IMR-90 (cell line): ENCODE measurements at regions not wholly inside any gene's neighbourhood (a gene's known extent, or its start where the extent isn't known, plus 50 kb on each side); places are given as distances from the start of the nearest gene placed in this dataset.

Source experiments
- ATAC-seq: fragments of 200-7000 bp; cut with Tn5 transposase; 2 replicates; pipeline ENCODE4 v1.9.1; 2020; ENCODE audit warnings: low read depth, mild to moderate bottlenecking, moderate library complexity
- BruUV-seq: library from RNA; stranded (reverse); fragments of 400-500 nt; replicated peaks from 2 replicates; lab custom pipeline; 2021; lab: Mats Ljungman, UMichigan
- CTCF ChIA-PET: fragments of 300-600 bp; formaldehyde crosslinking; extraction: SDS; loops from one replicate; lab custom pipeline; 2021; ENCODE audit warnings: antibody characterized with exemption; lab: Yijun Ruan, JAX
- POLR2A ChIA-PET: fragments of 300-600 bp; sonication (Branson Sonifier 250); formaldehyde crosslinking; loops from one replicate; lab custom pipeline; 2022; ENCODE audit warnings: antibody characterized with exemption; ENCODE audit not compliant: unreplicated experiment; lab: Charles Lee
- DNase-seq: peaks from one replicate; pipeline ENCODE4 v3.0.0; 2013
- H2AFZ ChIP-seq: replicated peaks from 2 replicates; pipeline ENCODE3; 2013; ENCODE audit warnings: low read length, mild to moderate bottlenecking; ENCODE audit not compliant: poor library complexity
- H2AK5ac ChIP-seq: 2 replicates; pipeline ENCODE4 v1.6.1; 2013; ENCODE audit warnings: low read depth, low read length, inconsistent platforms
- H2AK9ac ChIP-seq: replicated peaks from 2 replicates; pipeline ENCODE3; 2013; ENCODE audit warnings: mild to moderate bottlenecking, low read depth, low read length, moderate library complexity; ENCODE audit not compliant: poor library complexity
- H2BK120ac ChIP-seq: 2 replicates; pipeline ENCODE4 v1.6.1; 2013; ENCODE audit warnings: low read depth, low read length, inconsistent platforms
- H2BK15ac ChIP-seq: 3 replicates; pipeline ENCODE4 v1.6.1; 2013; ENCODE audit warnings: low read depth, low read length, inconsistent platforms
- H2BK20ac ChIP-seq: 2 replicates; pipeline ENCODE4 v1.6.1; 2013; ENCODE audit warnings: low read depth, mild to moderate bottlenecking, inconsistent platforms, low read length, moderate library complexity
- H2BK5ac ChIP-seq: 2 replicates; pipeline ENCODE4 v1.6.1; 2013; ENCODE audit warnings: mild to moderate bottlenecking, low read depth, low read length, inconsistent platforms; ENCODE audit not compliant: poor library complexity, severe bottlenecking
- H3K14ac ChIP-seq: replicated peaks from 2 replicates; pipeline ENCODE4 v1.6.1; 2013; ENCODE audit warnings: low read depth, low read length, inconsistent platforms
- H3K18ac ChIP-seq: 2 replicates; pipeline ENCODE4 v1.6.1; 2013; ENCODE audit warnings: low read depth, low read length, control low read depth
- H3K23ac ChIP-seq: 2 replicates; pipeline ENCODE4 v1.6.1; 2013; ENCODE audit warnings: low read depth, low read length, inconsistent platforms
- H3K27ac ChIP-seq: 2 replicates; pipeline ENCODE4 v1.5.1; 2013; ENCODE audit warnings: mild to moderate bottlenecking, control low read depth, low read length; ENCODE audit not compliant: insufficient read depth
- H3K27me3 ChIP-seq: 2 replicates; pipeline ENCODE4 v1.6.1; 2013; ENCODE audit warnings: low read length; ENCODE audit not compliant: control insufficient read depth, insufficient read depth
- H3K36me3 ChIP-seq: 2 replicates; pipeline ENCODE4 v1.6.1; 2013; ENCODE audit warnings: low read length, mixed read lengths; ENCODE audit not compliant: control insufficient read depth, insufficient read depth
- H3K4ac ChIP-seq: 2 replicates; pipeline ENCODE4 v1.6.1; 2013; ENCODE audit warnings: low read depth, low read length, inconsistent platforms
- H3K4me1 ChIP-seq: 2 replicates; pipeline ENCODE4 v1.6.1; 2013; ENCODE audit warnings: low read length, mixed read lengths; ENCODE audit not compliant: control insufficient read depth, insufficient read depth
- H3K4me2 ChIP-seq: 2 replicates; pipeline ENCODE4 v1.6.1; 2013; ENCODE audit warnings: low read depth, mild to moderate bottlenecking, control low read depth, low read length, moderate library complexity
- H3K4me3 ChIP-seq: 2 replicates; pipeline ENCODE4 v1.5.1; 2013; ENCODE audit warnings: low read depth, mild to moderate bottlenecking, control low read depth, low read length, moderate library complexity; ENCODE audit not compliant: insufficient read depth
- H3K56ac ChIP-seq: 2 replicates; pipeline ENCODE4 v1.6.1; 2013; ENCODE audit warnings: low read length, inconsistent platforms; ENCODE audit not compliant: insufficient read depth; ENCODE audit errors: extremely low read depth
- H3K79me1 ChIP-seq, 2 experiments: 2 replicates each; pipeline ENCODE4 v1.6.1; 2013; ENCODE audit warnings: low read length in 2 of 2, inconsistent platforms in 1 of 2, low read depth in 1 of 2
- H3K9ac ChIP-seq: 2 replicates; pipeline ENCODE4 v1.6.1; 2013; ENCODE audit warnings: low read depth, low read length, control low read depth
- H3K9me1 ChIP-seq: 2 replicates; pipeline ENCODE4 v1.6.1; 2013; ENCODE audit warnings: low read length, inconsistent platforms; ENCODE audit not compliant: insufficient read depth
- H3K9me3 ChIP-seq: 2 replicates; pipeline ENCODE4 v1.6.1; 2013; ENCODE audit warnings: low read length; ENCODE audit not compliant: control insufficient read depth, insufficient read depth
- H4K20me1 ChIP-seq: 2 replicates; pipeline ENCODE4 v1.6.1; 2013; ENCODE audit warnings: low read length, inconsistent platforms; ENCODE audit not compliant: insufficient read depth
- H4K5ac ChIP-seq: 2 replicates; pipeline ENCODE4 v1.6.1; 2013; ENCODE audit warnings: mild to moderate bottlenecking, low read depth, low read length, control low read depth
- H4K8ac ChIP-seq, 2 experiments: 2 replicates each; pipeline ENCODE4 v1.6.1; 2013; ENCODE audit warnings: low read depth in 2 of 2, low read length in 2 of 2, control low read depth in 1 of 2, inconsistent platforms in 1 of 2
- H4K91ac ChIP-seq: 2 replicates; pipeline ENCODE4 v1.6.1; 2013; ENCODE audit warnings: low read depth, low read length, inconsistent platforms; ENCODE audit not compliant: insufficient read depth
- BHLHE40 ChIP-seq: fragments of 150-350 bp; IDR thresholded peaks from 2 replicates; pipeline ENCODE4 v1.6.1; 2016; ENCODE audit warnings: mild to moderate bottlenecking, low read depth, low read length
- CEBPB ChIP-seq: IDR thresholded peaks from 2 replicates; pipeline ENCODE4 v1.6.1; 2012; ENCODE audit warnings: low read depth, low read length, improper control_type of control experiment
- CHD1 ChIP-seq: IDR thresholded peaks from 2 replicates; pipeline ENCODE4 v1.6.1; 2012; ENCODE audit warnings: low read depth, low read length, improper control_type of control experiment
- FOS ChIP-seq: fragments of 150-350 bp; IDR thresholded peaks from 2 replicates; pipeline ENCODE4 v1.6.1; 2016; ENCODE audit warnings: low read depth, low read length
- MAFK ChIP-seq: IDR thresholded peaks from 2 replicates; pipeline ENCODE4 v1.6.1; 2012; ENCODE audit warnings: low read depth, low read length, improper control_type of control experiment
- MAZ ChIP-seq: IDR thresholded peaks from 2 replicates; pipeline ENCODE4 v1.6.1; 2012; ENCODE audit warnings: low read depth, mild to moderate bottlenecking, low read length, improper control_type of control experiment, moderate library complexity, borderline replicate concordance
- MXI1 ChIP-seq: IDR thresholded peaks from 2 replicates; pipeline ENCODE4 v1.6.1; 2012; ENCODE audit warnings: low read depth, mild to moderate bottlenecking, low read length, moderate library complexity, borderline replicate concordance
- NFE2L2 ChIP-seq: fragments of 150-350 bp; IDR thresholded peaks from 2 replicates; pipeline ENCODE4 v1.6.1; 2016; ENCODE audit warnings: low read depth, mild to moderate bottlenecking, low read length
- POLR2A ChIP-seq: IDR thresholded peaks from 2 replicates; pipeline ENCODE4 v1.6.1; 2012; ENCODE audit warnings: mild to moderate bottlenecking, low read depth, low read length
- RAD21 ChIP-seq: IDR thresholded peaks from 2 replicates; pipeline ENCODE4 v1.6.1; 2012; ENCODE audit warnings: low read length, improper control_type of control experiment
- RCOR1 ChIP-seq: IDR thresholded peaks from 2 replicates; pipeline ENCODE4 v1.6.1; 2012; ENCODE audit warnings: mild to moderate bottlenecking, low read length, improper control_type of control experiment; ENCODE audit not compliant: insufficient replicate concordance
- RFX5 ChIP-seq: IDR thresholded peaks from 2 replicates; pipeline ENCODE4 v1.8.0; 2012; ENCODE audit warnings: low read depth, mild to moderate bottlenecking, low read length, moderate library complexity
- SMC3 ChIP-seq: fragments of 150-350 bp; IDR thresholded peaks from 2 replicates; pipeline ENCODE4 v1.6.1; 2016; ENCODE audit warnings: low read depth, mild to moderate bottlenecking, antibody characterized with exemption, low read length, moderate library complexity
- WGBS, 2 experiments: methylation state at CpG; one replicate each; pipeline versions ENCODE4 v1.1.5 to v1.1.7; 2013; ENCODE audit warnings: missing lambda C conversion rate in 2 of 2; ENCODE audit not compliant: insufficient read length in 1 of 2; ENCODE audit errors: extremely low coverage in 2 of 2; 5-methylcytosine and 5-hydroxymethylcytosine counted together
- dilution Hi-C: fragments of 300-500 bp; cut with HindIII; formaldehyde crosslinking; loops from one replicate; pipeline ENCODE4 v1.14.3; 2018; ENCODE audit warnings: low sequenced_read_pairs; ENCODE audit not compliant: unreplicated experiment
- in situ Hi-C: fragments of 300-500 bp; cut with MboI; formaldehyde crosslinking; loops from 3 replicates; pipeline ENCODE4 v1.14.3; 2019; ENCODE audit warnings: low sequenced_read_pairs, inconsistent platforms, mixed read lengths
- intact Hi-C: fragments of 100-400 bp; cut with micrococcal nuclease; formaldehyde crosslinking; loops from 2 replicates; pipeline ENCODE4 v1.10.0; 2022
- TF ChIP-seq, protein P1 (sequence below): fragments of 150-350 bp; IDR thresholded peaks from 2 replicates; pipeline ENCODE4 v1.6.1; 2017; ENCODE audit warnings: mild to moderate bottlenecking, antibody characterized with exemption, low read length, low read depth
- TF ChIP-seq, protein P2 (sequence below): fragments of 150-350 bp; IDR thresholded peaks from 2 replicates; pipeline ENCODE4 v1.6.1; 2016; ENCODE audit warnings: low read depth, mild to moderate bottlenecking, low read length, moderate library complexity, borderline replicate concordance
- TF ChIP-seq, protein P3 (sequence below): conservative IDR thresholded peaks from 2 replicates; pipeline ENCODE4 v1.5.1; 2012; ENCODE audit warnings: mild to moderate bottlenecking, low read depth, low read length, improper control_type of control experiment

DNA sequence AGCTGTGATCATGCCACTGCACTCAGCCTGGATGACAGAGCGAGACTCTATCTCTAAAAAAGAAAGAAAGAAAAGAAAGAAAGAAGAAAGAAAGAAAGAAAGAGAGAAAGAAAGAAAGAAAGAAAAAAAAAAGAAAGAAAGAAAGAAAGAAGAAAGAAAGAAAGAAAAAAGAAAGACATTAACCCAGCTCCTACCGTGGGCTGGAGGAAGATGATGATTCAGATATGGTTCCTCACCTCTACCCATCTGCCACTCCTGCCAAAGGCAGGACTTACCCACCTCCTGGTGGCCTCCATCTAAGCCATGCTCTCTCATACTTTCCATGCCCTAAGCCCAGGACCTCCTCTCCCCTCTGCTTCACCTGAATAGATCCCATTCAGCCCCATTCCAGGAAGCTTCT is 93.3 kb upstream of the LHX1 start:
- CTCF ChIA-PET, result no interaction called here

More for the DNA sequence above, 93.3 kb upstream of the LHX1 start:
- Histone ChIP-seq H4K91ac (no peak overlapping the region), H3K56ac (no peak overlapping the region), H2AK9ac (no peak overlapping the region), H3K27ac (no peak overlapping the region), H2BK15ac (no peak overlapping the region), H3K14ac (no peak overlapping the region), H3K9me1 (peaks cover 4% of the 10 kb centered on the region; the same call in 1 of the 2 replicates), H4K20me1 (no peaks in the 10 kb centered on the region), H2AFZ (no peak overlapping the region), H3K4me3 (no peak overlapping the region), H3K9me3 (no peaks in the 10 kb centered on the region), H3K79me1 (no peaks in the 10 kb centered on the region), H4K8ac (no peak overlapping the region), H3K23ac (no peak overlapping the region), H2BK5ac (no peak overlapping the region), H3K27me3 (peaks cover 28% of the 10 kb centered on the region), H3K9ac (no peak overlapping the region), H2BK20ac (no peak overlapping the region), H3K4me1 (no peaks in the 10 kb centered on the region), H2AK5ac (no peak overlapping the region), H3K36me3 (no peaks in the 10 kb centered on the region), H3K18ac (no peak overlapping the region), H2BK120ac (no peak overlapping the region), H4K5ac (no peak overlapping the region), H3K4me2 (no peak overlapping the region), H3K4ac (no peak overlapping the region)
- no peak for ATAC-seq
- no peak for DNase-seq
- TF ChIP-seq RAD21 (no peak), RFX5 (no peak), CEBPB (no peak), FOS (no peak), MXI1 (no peak), CHD1 (no peak), MAZ (no peak), BHLHE40 (no peak), NFE2L2 (no peak), MAFK (no peak), SMC3 (no peak), POLR2A (no peak), RCOR1 (no peak)
- TF ChIP-seq, protein P1, sequence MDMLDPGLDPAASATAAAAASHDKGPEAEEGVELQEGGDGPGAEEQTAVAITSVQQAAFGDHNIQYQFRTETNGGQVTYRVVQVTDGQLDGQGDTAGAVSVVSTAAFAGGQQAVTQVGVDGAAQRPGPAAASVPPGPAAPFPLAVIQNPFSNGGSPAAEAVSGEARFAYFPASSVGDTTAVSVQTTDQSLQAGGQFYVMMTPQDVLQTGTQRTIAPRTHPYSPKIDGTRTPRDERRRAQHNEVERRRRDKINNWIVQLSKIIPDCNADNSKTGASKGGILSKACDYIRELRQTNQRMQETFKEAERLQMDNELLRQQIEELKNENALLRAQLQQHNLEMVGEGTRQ, result no peak
- TF ChIP-seq, protein P2, sequence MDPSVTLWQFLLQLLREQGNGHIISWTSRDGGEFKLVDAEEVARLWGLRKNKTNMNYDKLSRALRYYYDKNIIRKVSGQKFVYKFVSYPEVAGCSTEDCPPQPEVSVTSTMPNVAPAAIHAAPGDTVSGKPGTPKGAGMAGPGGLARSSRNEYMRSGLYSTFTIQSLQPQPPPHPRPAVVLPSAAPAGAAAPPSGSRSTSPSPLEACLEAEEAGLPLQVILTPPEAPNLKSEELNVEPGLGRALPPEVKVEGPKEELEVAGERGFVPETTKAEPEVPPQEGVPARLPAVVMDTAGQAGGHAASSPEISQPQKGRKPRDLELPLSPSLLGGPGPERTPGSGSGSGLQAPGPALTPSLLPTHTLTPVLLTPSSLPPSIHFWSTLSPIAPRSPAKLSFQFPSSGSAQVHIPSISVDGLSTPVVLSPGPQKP, result no peak
- TF ChIP-seq, protein P3, sequence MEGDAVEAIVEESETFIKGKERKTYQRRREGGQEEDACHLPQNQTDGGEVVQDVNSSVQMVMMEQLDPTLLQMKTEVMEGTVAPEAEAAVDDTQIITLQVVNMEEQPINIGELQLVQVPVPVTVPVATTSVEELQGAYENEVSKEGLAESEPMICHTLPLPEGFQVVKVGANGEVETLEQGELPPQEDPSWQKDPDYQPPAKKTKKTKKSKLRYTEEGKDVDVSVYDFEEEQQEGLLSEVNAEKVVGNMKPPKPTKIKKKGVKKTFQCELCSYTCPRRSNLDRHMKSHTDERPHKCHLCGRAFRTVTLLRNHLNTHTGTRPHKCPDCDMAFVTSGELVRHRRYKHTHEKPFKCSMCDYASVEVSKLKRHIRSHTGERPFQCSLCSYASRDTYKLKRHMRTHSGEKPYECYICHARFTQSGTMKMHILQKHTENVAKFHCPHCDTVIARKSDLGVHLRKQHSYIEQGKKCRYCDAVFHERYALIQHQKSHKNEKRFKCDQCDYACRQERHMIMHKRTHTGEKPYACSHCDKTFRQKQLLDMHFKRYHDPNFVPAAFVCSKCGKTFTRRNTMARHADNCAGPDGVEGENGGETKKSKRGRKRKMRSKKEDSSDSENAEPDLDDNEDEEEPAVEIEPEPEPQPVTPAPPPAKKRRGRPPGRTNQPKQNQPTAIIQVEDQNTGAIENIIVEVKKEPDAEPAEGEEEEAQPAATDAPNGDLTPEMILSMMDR, result no peak
- intact Hi-C loops (no loop called here), dilution Hi-C loops (no loop called here), in situ Hi-C loops (no loop called here)
- no CpG with 5 or more reads among the region's 2 CpGs for WGBS, 2 experiments
- POLR2A ChIA-PET, result no interaction called here
- BruUV-seq, result no TSS peak
